Thyroid gland (tissue), 4 donors: ENCODE measurements at regions not wholly inside any gene's neighbourhood (a gene's known extent, or its start where the extent isn't known, plus 50 kb on each side); places are given as distances from the start of the nearest gene placed in this dataset.

Source experiments
- DNase-seq, 2 donors: peaks; one replicate each; pipeline ENCODE4 v3.0.0-alpha.2; 2019
- H3K27ac ChIP-seq, 3 donors: fragments of 200-600 bp; sonication (generic); 1 replicate in 2 of 3; 2 replicates in 1 of 3; pipeline ENCODE4 v1.5.1; 2016 to 2019; ENCODE audit warnings: mild to moderate bottlenecking in 1 of 3, moderate library complexity in 1 of 3
- H3K27me3 ChIP-seq: fragments of 200-600 bp; sonication (generic); one replicate; pipeline ENCODE4 v1.5.1; 2019
- H3K36me3 ChIP-seq, 2 donors: fragments of 200-600 bp; sonication (generic); one replicate each; pipeline ENCODE4 v1.5.1; 2016 to 2019
- H3K4me1 ChIP-seq, 2 donors: fragments of 200-600 bp; sonication (generic); one replicate each; pipeline ENCODE4 v1.5.1; 2017 to 2019
- H3K4me3 ChIP-seq, 3 donors: fragments of 200-600 bp; sonication (generic); replicated peaks in 1 of 3; 1 replicate in 2 of 3; 2 replicates in 1 of 3; pipeline ENCODE4 v1.5.1; 2016; ENCODE audit warnings: mild to moderate bottlenecking in 1 of 3
- H3K9me3 ChIP-seq: fragments of 200-600 bp; sonication (generic); one replicate; pipeline ENCODE4 v1.5.1; 2017
- POLR2A ChIP-seq, 2 donors: fragments of 450-650 bp; IDR thresholded peaks; one replicate each; pipeline ENCODE4 v1.6.1; 2017; ENCODE audit warnings: antibody characterized with exemption in 2 of 2, mild to moderate bottlenecking in 2 of 2, moderate library complexity in 1 of 2
- WGBS, 2 donors: methylation state at CpG; one replicate each; pipeline ENCODE4 v1.1.5; 2017; 5-methylcytosine and 5-hydroxymethylcytosine counted together
- intact Hi-C: fragments of 100-400 bp; cut with DNase I; formaldehyde crosslinking; loops from one replicate; pipeline ENCODE4 v1.15.1; 2023
- TF ChIP-seq, protein P1 (sequence below), 6 experiments: fragments of 200-600 bp in 3 of 6; fragments of 450-650 bp in 3 of 6; sonication (generic) in 3 of 6; IDR thresholded peaks; one replicate each; pipeline ENCODE4 v1.5.1; 2016 to 2019; ENCODE audit warnings: antibody characterized with exemption in 6 of 6, mild to moderate bottlenecking in 2 of 6, inconsistent platforms in 1 of 6, moderate library complexity in 1 of 6

DNA sequence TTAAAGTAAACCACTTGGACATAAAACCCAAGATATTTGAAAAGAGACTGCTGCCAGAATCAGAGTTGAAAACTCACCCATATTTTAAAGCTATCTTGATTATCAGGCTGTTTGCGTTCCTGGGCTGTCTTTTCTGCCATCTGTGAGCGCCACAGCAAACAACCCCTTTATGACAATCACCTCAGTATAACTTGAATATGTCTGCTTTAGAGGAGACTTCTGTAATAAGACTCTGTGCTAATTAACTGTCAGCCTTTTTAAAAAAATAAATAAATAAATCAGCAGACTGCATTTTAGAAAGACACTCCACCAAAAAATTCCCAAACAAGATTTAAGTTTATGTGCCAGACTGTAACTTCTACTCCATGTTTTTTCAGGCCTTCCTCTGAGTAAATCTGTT lies 375.7 kb upstream of the CCNH start:
- H3K27me3 ChIP-seq = peaks cover 5% of the 10 kb centered on the region
- H3K27ac ChIP-seq = no peak overlapping the region
- TF ChIP-seq, protein P1, sequence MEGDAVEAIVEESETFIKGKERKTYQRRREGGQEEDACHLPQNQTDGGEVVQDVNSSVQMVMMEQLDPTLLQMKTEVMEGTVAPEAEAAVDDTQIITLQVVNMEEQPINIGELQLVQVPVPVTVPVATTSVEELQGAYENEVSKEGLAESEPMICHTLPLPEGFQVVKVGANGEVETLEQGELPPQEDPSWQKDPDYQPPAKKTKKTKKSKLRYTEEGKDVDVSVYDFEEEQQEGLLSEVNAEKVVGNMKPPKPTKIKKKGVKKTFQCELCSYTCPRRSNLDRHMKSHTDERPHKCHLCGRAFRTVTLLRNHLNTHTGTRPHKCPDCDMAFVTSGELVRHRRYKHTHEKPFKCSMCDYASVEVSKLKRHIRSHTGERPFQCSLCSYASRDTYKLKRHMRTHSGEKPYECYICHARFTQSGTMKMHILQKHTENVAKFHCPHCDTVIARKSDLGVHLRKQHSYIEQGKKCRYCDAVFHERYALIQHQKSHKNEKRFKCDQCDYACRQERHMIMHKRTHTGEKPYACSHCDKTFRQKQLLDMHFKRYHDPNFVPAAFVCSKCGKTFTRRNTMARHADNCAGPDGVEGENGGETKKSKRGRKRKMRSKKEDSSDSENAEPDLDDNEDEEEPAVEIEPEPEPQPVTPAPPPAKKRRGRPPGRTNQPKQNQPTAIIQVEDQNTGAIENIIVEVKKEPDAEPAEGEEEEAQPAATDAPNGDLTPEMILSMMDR (IDR thresholded peaks at IDR 0.05) = no peak
- no peak for TF ChIP-seq POLR2A (IDR thresholded peaks at IDR 0.05)
- WGBS, 2 donors = 66 to 73% methylated on average over 2 of the region's 2 CpGs
- no peak for DNase-seq
- H3K4me1 ChIP-seq = no peaks in the 10 kb centered on the region
- no peak overlapping the region for H3K4me3 ChIP-seq
- intact Hi-C loops = no loop called here
- H3K36me3 ChIP-seq = no peaks in the 10 kb centered on the region
- H3K9me3 ChIP-seq = no peaks in the 10 kb centered on the region

DNA sequence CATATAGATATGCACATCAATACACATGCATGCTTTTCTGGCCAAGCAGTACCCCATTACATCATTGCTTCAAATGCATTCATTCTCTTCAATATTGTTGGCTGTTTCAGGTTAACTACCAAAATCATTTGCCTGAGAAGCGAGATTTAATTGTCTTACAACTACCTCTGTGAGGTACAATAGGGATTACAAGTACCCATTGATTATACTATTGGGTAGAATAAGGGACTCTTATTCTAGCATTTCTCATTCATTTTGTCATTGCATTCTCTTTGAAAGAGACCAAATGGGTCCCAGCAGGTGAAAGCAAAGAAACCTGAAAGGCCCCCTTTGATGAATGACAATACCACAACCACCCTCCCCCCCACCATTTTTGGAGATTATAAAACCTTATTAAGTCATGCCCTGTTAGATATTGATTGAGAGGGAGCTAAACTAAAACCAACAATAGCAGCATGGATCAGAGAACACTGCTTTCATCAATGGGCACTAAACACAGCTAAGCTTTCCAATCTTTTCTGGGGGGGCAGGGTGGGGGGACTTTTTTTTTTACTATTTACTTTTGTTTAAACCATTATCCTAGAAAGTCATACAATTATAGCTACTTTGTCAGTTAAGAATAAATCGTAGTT lies 375.0 kb upstream of the CCNH start:
- Histone ChIP-seq H3K9me3 (no peaks in the 10 kb centered on the region), H3K4me3 (no peak overlapping the region), H3K4me1 (no peaks in the 10 kb centered on the region), H3K27ac (no peak overlapping the region), H3K36me3 (no peaks in the 10 kb centered on the region), H3K27me3 (peaks cover 5% of the 10 kb centered on the region)
- 56 to 57% methylated on average over 2 of the region's 2 CpGs for WGBS, 2 donors
- intact Hi-C loops = no loop called here
- DNase-seq = no peak
- TF ChIP-seq, protein P1 (IDR thresholded peaks at IDR 0.05) = no peak

DNA sequence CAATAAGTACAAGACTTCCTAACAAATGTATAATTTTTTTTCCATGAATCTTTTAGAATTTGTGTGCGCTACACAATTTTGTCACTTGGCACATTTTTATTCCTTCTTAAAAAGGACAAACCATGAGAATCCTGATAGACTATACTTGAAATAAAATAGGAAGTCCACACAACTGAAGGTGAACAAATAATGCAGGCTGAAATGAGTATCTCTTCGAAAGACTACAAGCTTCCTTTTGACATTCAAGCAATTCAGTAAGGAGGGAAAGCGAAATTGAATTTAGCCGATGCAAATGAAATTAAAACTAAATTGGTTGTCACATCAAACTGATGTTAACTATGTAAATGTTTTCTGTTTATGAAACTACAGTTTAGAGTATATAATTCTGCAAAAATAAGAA lies 374.4 kb upstream of the CCNH start:
- Histone ChIP-seq H3K9me3 (no peaks in the 10 kb centered on the region), H3K36me3 (no peaks in the 10 kb centered on the region), H3K4me1 (no peaks in the 10 kb centered on the region), H3K27me3 (peaks cover 5% of the 10 kb centered on the region), H3K4me3 (no peak overlapping the region), H3K27ac (no peak overlapping the region)
- DNase-seq = no peak
- WGBS, 2 donors = 62 to 71% methylated on average over 4 of the region's 4 CpGs
- TF ChIP-seq, protein P1 (IDR thresholded peaks at IDR 0.05) = no peak
- no peak for TF ChIP-seq POLR2A (IDR thresholded peaks at IDR 0.05)
- intact Hi-C loops = no loop called here

DNA sequence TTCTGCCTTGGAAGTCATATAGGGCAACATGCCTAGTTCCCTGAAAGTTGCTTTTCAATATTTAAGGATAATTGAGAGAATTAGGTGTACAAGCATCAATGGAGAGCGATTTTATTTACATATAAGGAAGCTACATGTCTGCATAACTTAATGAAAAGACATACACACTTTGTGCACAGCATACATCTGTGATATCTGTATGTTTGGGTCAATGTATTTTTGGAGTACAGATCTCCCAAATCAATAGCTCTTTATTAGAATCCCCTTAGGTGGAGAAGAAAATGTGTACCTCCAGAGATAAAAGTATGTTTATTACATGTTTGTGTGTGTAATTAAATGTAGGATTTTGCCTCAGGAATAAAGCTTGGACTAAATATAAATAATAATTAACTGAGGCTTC lies 373.7 kb upstream of the CCNH start:
- 59 to 65% methylated on average over 1 of the region's 1 CpG for WGBS, 2 donors
- no peaks in the 10 kb centered on the region for H3K9me3 ChIP-seq
- no peak overlapping the region for H3K4me3 ChIP-seq
- no peak for DNase-seq
- no peaks in the 10 kb centered on the region for H3K4me1 ChIP-seq
- no peak overlapping the region for H3K27ac ChIP-seq
- no peak for TF ChIP-seq POLR2A (IDR thresholded peaks at IDR 0.05)
- TF ChIP-seq, protein P1 (IDR thresholded peaks at IDR 0.05) = no peak
- peaks cover 5% of the 10 kb centered on the region for H3K27me3 ChIP-seq
- intact Hi-C loops = no loop called here
- H3K36me3 ChIP-seq = no peaks in the 10 kb centered on the region

DNA sequence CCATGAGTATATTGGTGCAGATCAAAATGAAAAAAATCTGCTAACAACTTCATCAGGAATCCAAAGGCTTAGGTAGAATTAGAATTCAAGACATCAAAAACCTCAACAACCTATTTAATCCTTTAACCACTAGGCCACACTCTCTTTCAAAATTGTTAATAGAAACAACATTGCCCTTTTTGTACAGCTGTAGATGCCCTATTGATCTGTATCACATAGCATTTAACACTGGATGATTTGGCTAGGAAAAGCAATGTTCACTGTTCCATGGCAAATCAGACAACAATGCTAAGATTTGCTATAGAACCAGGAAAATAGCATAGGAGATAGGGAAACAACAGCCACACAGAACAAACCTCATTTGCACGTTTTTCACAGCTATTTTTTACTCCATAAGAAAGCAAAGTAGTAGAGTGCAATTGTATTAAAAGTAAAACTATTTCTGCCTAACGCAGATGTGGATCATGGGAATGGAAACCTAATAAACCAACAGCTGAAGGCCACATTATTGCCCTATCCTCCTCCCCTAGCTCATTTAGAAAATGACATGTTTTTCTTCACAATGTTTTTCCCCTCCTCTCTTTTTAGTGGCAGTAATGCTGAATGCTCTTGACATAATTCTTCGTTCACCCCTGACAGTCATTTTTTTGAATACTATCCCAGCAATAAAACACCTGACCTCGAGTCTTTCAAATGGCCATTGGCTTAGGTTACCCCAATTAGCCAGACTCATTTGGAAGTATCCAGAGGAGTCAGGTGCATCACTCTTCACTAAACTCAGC lies 373.0 kb upstream of the CCNH start:
- no peak for TF ChIP-seq POLR2A (IDR thresholded peaks at IDR 0.05)
- TF ChIP-seq, protein P1 (IDR thresholded peaks at IDR 0.05) = no peak
- no peak for DNase-seq
- H3K27ac ChIP-seq = no peak overlapping the region
- 45 to 65% methylated on average over 4 of the region's 4 CpGs for WGBS, 2 donors
- no peaks in the 10 kb centered on the region for H3K36me3 ChIP-seq
- no peaks in the 10 kb centered on the region for H3K4me1 ChIP-seq
- no peak overlapping the region for H3K4me3 ChIP-seq
- H3K27me3 ChIP-seq = peaks cover 5% of the 10 kb centered on the region
- H3K9me3 ChIP-seq = no peaks in the 10 kb centered on the region
- intact Hi-C loops = no loop called here
